Endodermal cell (in vitro differentiated cells): ENCODE measurements at regions not wholly inside any gene's neighbourhood (a gene's known extent, or its start where the extent isn't known, plus 50 kb on each side); places are given as distances from the start of the nearest gene placed in this dataset.

Experiments
- DNase-seq: peaks from one replicate; pipeline ENCODE4 v3.0.0-alpha.2; 2017
- H3K27ac ChIP-seq: 2 replicates; pipeline ENCODE4 v1.5.1; 2013; ENCODE audit warnings: mild to moderate bottlenecking, low read depth, low read length, moderate library complexity
- H3K27me3 ChIP-seq: 2 replicates; pipeline ENCODE4 v1.6.1; 2013; ENCODE audit warnings: mild to moderate bottlenecking, low read length, moderate library complexity; ENCODE audit not compliant: insufficient read depth, control insufficient read depth, poor library complexity, severe bottlenecking
- H3K36me3 ChIP-seq: 2 replicates; pipeline ENCODE4 v1.7.0; 2013; ENCODE audit warnings: mild to moderate bottlenecking, low read length, moderate library complexity; ENCODE audit not compliant: control insufficient read depth, insufficient read depth
- H3K4me1 ChIP-seq: one replicate; pipeline ENCODE4 v1.7.0; 2013; ENCODE audit warnings: low read length; ENCODE audit not compliant: control insufficient read depth, insufficient read depth
- H3K4me3 ChIP-seq: 2 replicates; pipeline ENCODE4 v1.5.1; 2013; ENCODE audit warnings: mild to moderate bottlenecking, low read length, moderate library complexity
- H3K9ac ChIP-seq: 2 replicates; pipeline ENCODE4 v1.6.1; 2013; ENCODE audit warnings: mild to moderate bottlenecking, low read length, moderate library complexity; ENCODE audit not compliant: poor library complexity, severe bottlenecking; ENCODE audit errors: extremely low read depth
- H3K9me3 ChIP-seq: 2 replicates; pipeline ENCODE4 v1.6.1; 2013; ENCODE audit warnings: mild to moderate bottlenecking, low read length, moderate library complexity; ENCODE audit not compliant: control insufficient read depth
- H3K27ac Mint-ChIP-seq: 2 replicates; pipeline ENCODE4 v1.8.0; 2020; ENCODE audit warnings: mixed read lengths
- H3K27me3 Mint-ChIP-seq: 2 replicates; pipeline ENCODE4 v1.8.0; 2021; ENCODE audit warnings: mild to moderate bottlenecking, mixed read lengths; ENCODE audit not compliant: insufficient read depth
- H3K36me3 Mint-ChIP-seq: 2 replicates; pipeline ENCODE4 v1.8.0; 2020; ENCODE audit warnings: low read depth, mixed read lengths
- H3K4me1 Mint-ChIP-seq: 2 replicates; pipeline ENCODE4 v1.8.0; 2020; ENCODE audit warnings: mixed read lengths
- H3K4me3 Mint-ChIP-seq: 2 replicates; pipeline ENCODE4 v1.8.0; 2020; ENCODE audit warnings: mild to moderate bottlenecking, moderate library complexity, mixed read lengths
- H3K9me3 Mint-ChIP-seq: 2 replicates; pipeline ENCODE4 v1.8.0; 2020; ENCODE audit warnings: mild to moderate bottlenecking, mixed read lengths
- CTCF ChIP-seq: fragments of 200-600 bp; sonication (generic); conservative IDR thresholded peaks from 2 replicates; pipeline ENCODE4 v1.5.0; 2021; ENCODE audit warnings: antibody characterized with exemption, mild to moderate bottlenecking
- WGBS, 2 experiments: methylation state at CpG; one replicate each; pipeline versions ENCODE4 v1.1.5 to v1.1.7; 2013; ENCODE audit warnings: missing lambda C conversion rate in 2 of 2, mixed read lengths in 1 of 2; ENCODE audit not compliant: insufficient coverage in 1 of 2, insufficient read length in 1 of 2; 5-methylcytosine and 5-hydroxymethylcytosine counted together

DNA sequence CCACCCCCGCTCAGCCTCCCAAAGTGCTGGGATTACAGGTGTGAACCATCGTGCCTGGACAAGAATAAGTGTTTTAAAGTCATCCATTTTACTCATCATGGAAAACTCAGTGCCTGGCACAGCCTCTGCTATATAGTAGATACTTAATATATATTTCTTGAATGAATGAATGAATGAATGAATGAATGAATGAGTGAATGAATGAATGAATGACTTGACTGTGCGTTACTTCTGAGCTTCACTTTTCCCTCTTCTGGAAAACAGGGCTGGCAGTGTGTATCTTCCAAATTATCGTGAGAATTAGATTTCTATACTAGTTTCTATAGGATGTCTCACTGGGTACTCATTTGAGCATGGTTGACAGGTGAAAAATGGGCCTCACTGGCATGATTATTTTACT, 307.3 kb upstream of the ERCC4 start:
- Histone ChIP-seq H3K4me3 (no peak overlapping the region), H3K9ac (no peak overlapping the region), H3K27ac (no peak overlapping the region), H3K27me3 (no peaks in the 10 kb centered on the region), H3K36me3 (no peaks in the 10 kb centered on the region), H3K4me1 (peaks cover 11% of the 10 kb centered on the region), H3K9me3 (no peaks in the 10 kb centered on the region)
- DNase-seq = no peak
- WGBS, 2 experiments = 90 to 94% methylated on average over 2 to 4 of the region's 4 CpGs
- TF ChIP-seq CTCF = no peak
- peaks cover 2% of the 10 kb centered on the region for H3K9me3 Mint-ChIP-seq
- H3K4me3 Mint-ChIP-seq = no peak overlapping the region
- H3K4me1 Mint-ChIP-seq = peaks cover 36% of the 10 kb centered on the region
- H3K36me3 Mint-ChIP-seq = no peaks in the 10 kb centered on the region
- peaks cover 2% of the 10 kb centered on the region for H3K27me3 Mint-ChIP-seq
- H3K27ac Mint-ChIP-seq = no peak overlapping the region

- H3K9me3 ChIP-seq = no peaks in the 10 kb centered on the region
- Mint-ChIP-seq H3K4me3 (no peak overlapping the region), H3K27me3 (peaks cover 2% of the 10 kb centered on the region), H3K27ac (no peak overlapping the region), H3K4me1 (peaks cover 36% of the 10 kb centered on the region), H3K36me3 (no peaks in the 10 kb centered on the region), H3K9me3 (peaks cover 2% of the 10 kb centered on the region)
- H3K27ac ChIP-seq = no peak overlapping the region
- no peaks in the 10 kb centered on the region for H3K36me3 ChIP-seq
- no peak overlapping the region for H3K4me3 ChIP-seq
- no peak for TF ChIP-seq CTCF
- H3K4me1 ChIP-seq = peaks cover 11% of the 10 kb centered on the region
- no peak for DNase-seq
- H3K9ac ChIP-seq = no peak overlapping the region
- no peaks in the 10 kb centered on the region for H3K27me3 ChIP-seq
- WGBS, 2 experiments = 100% methylated on average over 1 of the region's 2 CpGs; no CpG with 5 or more reads in 1 of the 2 experiments
Observed at GRCh38 chr16:13613165-13613564, 306.8 kb upstream of the ERCC4 start.

- no peak overlapping the region for H3K27ac ChIP-seq
- H3K4me3 Mint-ChIP-seq = no peak overlapping the region
- H3K4me1 Mint-ChIP-seq = peaks cover 8% of the 10 kb centered on the region
- DNase-seq = no peak
- no peaks in the 10 kb centered on the region for H3K36me3 ChIP-seq
- TF ChIP-seq CTCF = no peak
- H3K9ac ChIP-seq = no peak overlapping the region
- H3K27me3 Mint-ChIP-seq = peaks cover under 1% of the 10 kb centered on the region
- no peak overlapping the region for H3K4me3 ChIP-seq
- no peak overlapping the region for H3K27ac Mint-ChIP-seq
- WGBS, 2 experiments = 80% methylated on average over 1 of the region's 1 CpG; no CpG with 5 or more reads in 1 of the 2 experiments
- H3K4me1 ChIP-seq = no peaks in the 10 kb centered on the region
- peaks cover 7% of the 10 kb centered on the region for H3K9me3 Mint-ChIP-seq
- H3K27me3 ChIP-seq = no peaks in the 10 kb centered on the region
- peaks cover 4% of the 10 kb centered on the region for H3K36me3 Mint-ChIP-seq
- peaks cover 6% of the 10 kb centered on the region for H3K9me3 ChIP-seq
Observed at GRCh38 chr16:13621639-13622038, 298.3 kb upstream of the ERCC4 start.
